ENCODE measurements at regions not wholly inside any gene's neighbourhood (a gene's known extent, or its start where the extent isn't known, plus 50 kb on each side); places are given as distances from the start of the nearest gene placed in this dataset.

- TF ChIP-seq CTCF (conservative IDR thresholded peaks at IDR 0.05; ENCODE audit: low read length) (no peak), EZH2phosphoT487 (IDR thresholded peaks at IDR 0.05; ENCODE audit: borderline replicate concordance, low read depth, low read length) (no peak)
These were observed 938.3 kb upstream of the IGFBP7 start for GRCh38 chr4:58048491-58048890.
